ENCODE measurements at regions not wholly inside any gene's neighbourhood (a gene's known extent, or its start where the extent isn't known, plus 50 kb on each side); places are given as distances from the start of the nearest gene placed in this dataset.

- dilution Hi-C loops (cut with MboI; ENCODE audit: extremely low pct_ligation_motif_present, low sequenced_read_pairs) = no loop called here
- TF ChIP-seq EZH2 (IDR thresholded peaks at IDR 0.05; ENCODE audit: low read length) = no peak
- TF ChIP-seq, protein P1, sequence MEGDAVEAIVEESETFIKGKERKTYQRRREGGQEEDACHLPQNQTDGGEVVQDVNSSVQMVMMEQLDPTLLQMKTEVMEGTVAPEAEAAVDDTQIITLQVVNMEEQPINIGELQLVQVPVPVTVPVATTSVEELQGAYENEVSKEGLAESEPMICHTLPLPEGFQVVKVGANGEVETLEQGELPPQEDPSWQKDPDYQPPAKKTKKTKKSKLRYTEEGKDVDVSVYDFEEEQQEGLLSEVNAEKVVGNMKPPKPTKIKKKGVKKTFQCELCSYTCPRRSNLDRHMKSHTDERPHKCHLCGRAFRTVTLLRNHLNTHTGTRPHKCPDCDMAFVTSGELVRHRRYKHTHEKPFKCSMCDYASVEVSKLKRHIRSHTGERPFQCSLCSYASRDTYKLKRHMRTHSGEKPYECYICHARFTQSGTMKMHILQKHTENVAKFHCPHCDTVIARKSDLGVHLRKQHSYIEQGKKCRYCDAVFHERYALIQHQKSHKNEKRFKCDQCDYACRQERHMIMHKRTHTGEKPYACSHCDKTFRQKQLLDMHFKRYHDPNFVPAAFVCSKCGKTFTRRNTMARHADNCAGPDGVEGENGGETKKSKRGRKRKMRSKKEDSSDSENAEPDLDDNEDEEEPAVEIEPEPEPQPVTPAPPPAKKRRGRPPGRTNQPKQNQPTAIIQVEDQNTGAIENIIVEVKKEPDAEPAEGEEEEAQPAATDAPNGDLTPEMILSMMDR (optimal IDR thresholded peaks at IDR 0.05 in 1 of 3, IDR thresholded peaks at IDR 0.05 in 1 of 3, conservative IDR thresholded peaks at IDR 0.05 in 1 of 3; ENCODE audit: extremely low read depth in 1 of 3, insufficient read depth in 2 of 3, low read length in 3 of 3) = no peak
Observed at GRCh38 chr9:81377921-81378320, 311.4 kb downstream of the TLE1 start.

GRCh38 chr9:81377320-81377719, 312.0 kb downstream of the TLE1 start:
- TF ChIP-seq, protein P1 (optimal IDR thresholded peaks at IDR 0.05 in 1 of 3, IDR thresholded peaks at IDR 0.05 in 1 of 3, conservative IDR thresholded peaks at IDR 0.05 in 1 of 3; ENCODE audit: extremely low read depth in 1 of 3, insufficient read depth in 2 of 3, low read length in 3 of 3) = no peak
- TF ChIP-seq EZH2 (IDR thresholded peaks at IDR 0.05; ENCODE audit: low read length) = no peak
- H3K9me3 ChIP-seq (ENCODE audit: control insufficient read depth, low read depth, low read length) = no peaks in the 10 kb centered on the region
- H3K27me3 ChIP-seq (ENCODE audit: control insufficient read depth, extremely low read depth, insufficient read depth, low read length) = no peaks in the 10 kb centered on the region
- H3K27ac ChIP-seq (ENCODE audit: control insufficient read depth, insufficient read depth, low read length) = no peak overlapping the region
- no peak overlapping the region for H3K9ac ChIP-seq (ENCODE audit: control insufficient read depth, extremely low read depth, insufficient read depth, low read length)
- FAIRE-seq = no peak
- no peak for DNase-seq (ENCODE audit: low read depth, low spot score)
- no peaks in the 10 kb centered on the region for H3K9me1 ChIP-seq (ENCODE audit: control insufficient read depth, extremely low read depth, insufficient read depth, low read length)
- H2AFZ ChIP-seq (ENCODE audit: control insufficient read depth, low read length) = no peak overlapping the region
- no peaks in the 10 kb centered on the region for H3K79me2 ChIP-seq (ENCODE audit: control insufficient read depth, insufficient read depth, low read length)
- no peaks in the 10 kb centered on the region for H4K20me1 ChIP-seq (ENCODE audit: control insufficient read depth, extremely low read depth, insufficient read depth, low read length)
- no peak overlapping the region for H3K4me3 ChIP-seq (ENCODE audit: control insufficient read depth in 2 of 3, extremely low read depth in 1 of 3, insufficient read depth in 2 of 3, low read depth in 1 of 3, low read length in 3 of 3)
- H3K36me3 ChIP-seq (ENCODE audit: control insufficient read depth in 2 of 2, extremely low read depth in 1 of 2, insufficient read depth in 2 of 2, low read length in 2 of 2) = no peaks in the 10 kb centered on the region
- no peak overlapping the region for H3K4me2 ChIP-seq (ENCODE audit: control insufficient read depth, extremely low read depth, insufficient read depth, low read depth, low read length)
- dilution Hi-C loops (cut with MboI; ENCODE audit: extremely low pct_ligation_motif_present, low sequenced_read_pairs) = no loop called here
- peaks cover 17% of the 10 kb centered on the region for H3K4me1 ChIP-seq (ENCODE audit: control insufficient read depth, extremely low read depth, insufficient read depth, low read length)

More at GRCh38 chr9:81377921-81378320, 311.4 kb downstream of the TLE1 start:
- no peaks in the 10 kb centered on the region for H3K9me3 ChIP-seq (ENCODE audit: control insufficient read depth, low read depth, low read length)
- H2AFZ ChIP-seq (ENCODE audit: control insufficient read depth, low read length) = no peak overlapping the region
- H3K4me2 ChIP-seq (ENCODE audit: control insufficient read depth, extremely low read depth, insufficient read depth, low read depth, low read length) = no peak overlapping the region
- H3K9ac ChIP-seq (ENCODE audit: control insufficient read depth, extremely low read depth, insufficient read depth, low read length) = no peak overlapping the region
- no peaks in the 10 kb centered on the region for H3K79me2 ChIP-seq (ENCODE audit: control insufficient read depth, insufficient read depth, low read length)
- H3K9me1 ChIP-seq (ENCODE audit: control insufficient read depth, extremely low read depth, insufficient read depth, low read length) = no peaks in the 10 kb centered on the region
- no peak for DNase-seq (ENCODE audit: low read depth, low spot score)
- FAIRE-seq = peak; percentile 20
- H4K20me1 ChIP-seq (ENCODE audit: control insufficient read depth, extremely low read depth, insufficient read depth, low read length) = no peaks in the 10 kb centered on the region
- H3K4me1 ChIP-seq (ENCODE audit: control insufficient read depth, extremely low read depth, insufficient read depth, low read length) = peaks cover 19% of the 10 kb centered on the region
- no peaks in the 10 kb centered on the region for H3K36me3 ChIP-seq (ENCODE audit: control insufficient read depth in 2 of 2, extremely low read depth in 1 of 2, insufficient read depth in 2 of 2, low read length in 2 of 2)
- no peak overlapping the region for H3K27ac ChIP-seq (ENCODE audit: control insufficient read depth, insufficient read depth, low read length)
- no peaks in the 10 kb centered on the region for H3K27me3 ChIP-seq (ENCODE audit: control insufficient read depth, extremely low read depth, insufficient read depth, low read length)
- H3K4me3 ChIP-seq (ENCODE audit: control insufficient read depth in 2 of 3, extremely low read depth in 1 of 3, insufficient read depth in 2 of 3, low read depth in 1 of 3, low read length in 3 of 3) = no peak overlapping the region
